ENCODE measurements at regions not wholly inside any gene's neighbourhood (a gene's known extent, or its start where the extent isn't known, plus 50 kb on each side); places are given as distances from the start of the nearest gene placed in this dataset.
"Not testable (repeated sequence)": the region's sequence is repeated elsewhere in the genome, so short reads cannot be mapped to it uniquely, and the experiment has no call there.

DNA sequence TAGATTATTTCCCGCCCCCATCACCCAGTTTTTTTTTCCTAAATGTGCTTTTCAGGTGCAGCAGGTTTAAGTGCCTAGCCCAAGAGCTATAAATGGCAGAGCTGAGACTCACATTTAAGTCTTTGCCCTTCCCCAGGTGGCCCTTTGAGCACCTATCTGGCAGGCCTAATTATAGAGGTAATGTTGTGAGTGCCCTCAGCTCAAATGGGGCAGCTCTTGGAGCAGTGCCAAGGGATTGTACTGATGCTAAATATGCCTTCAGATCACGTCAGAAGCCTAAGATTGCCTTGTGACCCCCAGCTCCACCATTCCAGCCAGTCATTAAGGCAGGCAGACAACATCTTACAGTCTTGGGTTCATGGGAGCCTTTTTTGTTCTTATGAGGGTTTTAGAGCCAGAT, 159.5 kb downstream of the RPLP1 start:
- Histone ChIP-seq H3K4me1 (no peaks in the 10 kb centered on the region), H3K27me3 (0 out of 2 replicates have a peak, but pooled peaks cover 3% of the 10 kb centered on the region), H3K4me3 (ENCODE audit: low read depth, low read length) (no peak overlapping the region), H3K9me3 (no peaks in the 10 kb centered on the region), H3K36me3 (no peaks in the 10 kb centered on the region)
- DNase-seq, result no peak
- TF ChIP-seq, protein P1, sequence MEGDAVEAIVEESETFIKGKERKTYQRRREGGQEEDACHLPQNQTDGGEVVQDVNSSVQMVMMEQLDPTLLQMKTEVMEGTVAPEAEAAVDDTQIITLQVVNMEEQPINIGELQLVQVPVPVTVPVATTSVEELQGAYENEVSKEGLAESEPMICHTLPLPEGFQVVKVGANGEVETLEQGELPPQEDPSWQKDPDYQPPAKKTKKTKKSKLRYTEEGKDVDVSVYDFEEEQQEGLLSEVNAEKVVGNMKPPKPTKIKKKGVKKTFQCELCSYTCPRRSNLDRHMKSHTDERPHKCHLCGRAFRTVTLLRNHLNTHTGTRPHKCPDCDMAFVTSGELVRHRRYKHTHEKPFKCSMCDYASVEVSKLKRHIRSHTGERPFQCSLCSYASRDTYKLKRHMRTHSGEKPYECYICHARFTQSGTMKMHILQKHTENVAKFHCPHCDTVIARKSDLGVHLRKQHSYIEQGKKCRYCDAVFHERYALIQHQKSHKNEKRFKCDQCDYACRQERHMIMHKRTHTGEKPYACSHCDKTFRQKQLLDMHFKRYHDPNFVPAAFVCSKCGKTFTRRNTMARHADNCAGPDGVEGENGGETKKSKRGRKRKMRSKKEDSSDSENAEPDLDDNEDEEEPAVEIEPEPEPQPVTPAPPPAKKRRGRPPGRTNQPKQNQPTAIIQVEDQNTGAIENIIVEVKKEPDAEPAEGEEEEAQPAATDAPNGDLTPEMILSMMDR (IDR thresholded peaks at IDR 0.05; ENCODE audit: low read depth, low read length), result no peak

DNA sequence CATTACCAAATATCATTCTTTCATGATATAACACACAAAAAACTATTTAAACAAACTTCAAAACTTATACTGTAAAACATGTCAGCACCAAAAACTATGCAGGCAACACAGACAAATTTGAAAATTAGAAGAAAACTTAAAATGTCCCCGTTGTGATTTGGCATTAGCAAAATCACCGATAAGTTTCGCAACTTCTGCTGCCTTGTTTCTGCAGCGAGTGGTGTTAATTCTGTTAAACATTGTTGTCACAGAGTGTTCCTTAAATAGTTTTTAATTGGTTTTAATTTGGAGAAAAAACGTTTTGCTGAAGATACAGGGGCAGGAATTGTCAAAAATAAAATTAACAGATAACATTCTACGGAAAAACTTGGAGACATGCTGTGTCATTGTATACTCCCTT, 160.6 kb downstream of the RPLP1 start:
- Histone ChIP-seq H3K9me3 (no peaks in the 10 kb centered on the region), H3K4me1 (no peaks in the 10 kb centered on the region), H3K27me3 (0 out of 2 replicates have a peak, but pooled peaks cover 3% of the 10 kb centered on the region), H3K36me3 (no peaks in the 10 kb centered on the region), H3K4me3 (ENCODE audit: low read depth, low read length) (no peak overlapping the region)
- TF ChIP-seq, protein P1 (IDR thresholded peaks at IDR 0.05; ENCODE audit: low read depth, low read length), result no peak
- no peak for DNase-seq

DNA sequence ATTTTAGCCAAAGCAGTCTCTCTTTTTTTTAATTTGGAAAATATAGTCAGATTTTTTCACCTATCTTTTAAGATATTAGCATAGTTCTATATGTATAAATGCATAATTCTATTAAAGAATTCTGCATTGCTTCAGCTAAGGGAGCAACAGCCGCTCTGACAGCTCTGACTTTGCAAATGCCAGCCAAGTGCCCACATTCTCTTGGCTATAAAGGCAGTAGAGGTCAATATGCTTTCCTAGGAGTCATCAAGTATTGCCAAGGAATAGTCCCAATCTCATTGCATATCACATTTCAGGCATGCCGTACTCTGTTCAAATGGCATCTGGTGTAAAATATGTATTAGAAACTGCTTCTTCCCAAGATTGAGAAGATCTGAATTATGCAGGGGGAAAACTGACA, 161.4 kb downstream of the RPLP1 start:
- H3K36me3 ChIP-seq, result no peaks in the 10 kb centered on the region
- no peaks in the 10 kb centered on the region for H3K9me3 ChIP-seq
- H3K4me1 ChIP-seq, result no peaks in the 10 kb centered on the region
- TF ChIP-seq, protein P1 (IDR thresholded peaks at IDR 0.05; ENCODE audit: low read depth, low read length), result no peak
- H3K27me3 ChIP-seq, result 0 out of 2 replicates have a peak, but pooled peaks cover 3% of the 10 kb centered on the region
- no peak for DNase-seq
- H3K4me3 ChIP-seq (ENCODE audit: low read depth, low read length), result no peak overlapping the region

DNA sequence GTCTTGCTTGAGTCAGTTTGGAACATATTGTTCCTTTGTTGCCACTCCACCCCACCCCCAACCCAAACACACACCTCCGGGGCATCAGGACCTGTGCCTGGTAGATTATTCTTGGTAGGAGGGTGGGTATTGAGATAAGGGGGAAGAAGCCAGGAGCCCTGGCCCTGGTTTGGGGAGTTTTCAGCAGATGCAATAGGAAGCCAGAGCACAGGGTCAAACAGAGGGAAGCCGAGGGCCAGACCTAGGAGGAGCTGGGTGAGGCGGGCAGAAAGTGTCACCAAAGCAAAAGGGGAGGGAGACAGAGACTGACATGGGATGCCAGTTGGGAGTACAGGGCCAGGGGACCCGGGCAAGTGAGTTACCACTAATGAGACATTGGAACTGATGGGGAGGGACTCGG, 163.1 kb downstream of the RPLP1 start:
- no peaks in the 10 kb centered on the region for H3K4me1 ChIP-seq
- TF ChIP-seq, protein P1 (IDR thresholded peaks at IDR 0.05; ENCODE audit: low read depth, low read length), result no peak
- no peak overlapping the region for H3K4me3 ChIP-seq (ENCODE audit: low read depth, low read length)
- H3K36me3 ChIP-seq, result no peaks in the 10 kb centered on the region
- no peak for DNase-seq
- H3K9me3 ChIP-seq, result no peaks in the 10 kb centered on the region
- 0 out of 2 replicates have a peak, but pooled peaks cover 3% of the 10 kb centered on the region for H3K27me3 ChIP-seq

DNA sequence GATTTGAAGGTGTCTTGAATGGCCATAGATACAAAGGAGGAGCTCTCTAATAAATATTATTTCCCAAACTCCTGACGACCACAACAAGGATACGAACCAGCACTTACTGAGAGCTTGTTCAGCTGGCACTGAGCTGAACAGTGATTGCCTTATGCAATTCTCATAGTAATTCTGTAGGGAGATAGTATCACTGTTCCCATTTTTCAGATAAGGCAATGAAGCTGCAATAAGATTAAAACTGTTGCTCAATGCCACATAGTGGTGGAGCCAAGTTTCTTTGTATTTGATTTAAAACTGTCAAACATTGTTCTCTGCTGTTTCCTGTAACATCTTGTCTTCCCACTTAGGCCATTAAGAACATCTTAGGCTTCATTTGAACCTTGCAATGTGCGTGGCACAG, 163.9 kb downstream of the RPLP1 start:
- Histone ChIP-seq H3K9me3 (no peaks in the 10 kb centered on the region), H3K4me1 (no peaks in the 10 kb centered on the region), H3K36me3 (no peaks in the 10 kb centered on the region), H3K4me3 (ENCODE audit: low read depth, low read length) (no peak overlapping the region), H3K27me3 (0 out of 2 replicates have a peak, but pooled peaks cover 3% of the 10 kb centered on the region)
- TF ChIP-seq, protein P1 (IDR thresholded peaks at IDR 0.05; ENCODE audit: low read depth, low read length), result no peak
- DNase-seq, result no peak

DNA sequence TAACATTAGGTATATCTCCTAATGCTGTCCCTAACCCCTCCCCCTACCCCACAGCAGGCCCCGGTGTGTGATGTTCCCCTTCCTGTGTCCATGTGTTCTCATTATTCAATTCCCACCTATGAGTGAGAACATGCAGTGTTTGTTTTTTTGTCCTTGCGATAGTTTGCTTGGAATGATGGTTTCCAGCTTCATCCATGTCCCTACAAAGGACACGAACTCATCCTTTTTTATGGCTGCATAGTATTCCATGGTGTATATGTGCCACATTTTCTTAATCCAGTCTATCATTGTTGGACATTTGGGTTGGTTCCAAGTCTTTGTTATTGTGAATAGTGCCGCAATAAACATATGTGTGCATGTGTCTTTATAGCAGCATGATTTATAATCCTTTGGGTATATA, 164.5 kb downstream of the RPLP1 start:
- H3K36me3 ChIP-seq; DNase-seq; H3K4me3 ChIP-seq (ENCODE audit: low read depth, low read length); H3K9me3 ChIP-seq; H3K27me3 ChIP-seq; H3K4me1 ChIP-seq: not testable (repeated sequence)

Data from BE2C (cell line).